ENCODE measurements at regions not wholly inside any gene's neighbourhood (a gene's known extent, or its start where the extent isn't known, plus 50 kb on each side); places are given as distances from the start of the nearest gene placed in this dataset.
A peak's percentile ranks its signal among the peaks of the same experiment; 100 is the strongest.

DNA sequence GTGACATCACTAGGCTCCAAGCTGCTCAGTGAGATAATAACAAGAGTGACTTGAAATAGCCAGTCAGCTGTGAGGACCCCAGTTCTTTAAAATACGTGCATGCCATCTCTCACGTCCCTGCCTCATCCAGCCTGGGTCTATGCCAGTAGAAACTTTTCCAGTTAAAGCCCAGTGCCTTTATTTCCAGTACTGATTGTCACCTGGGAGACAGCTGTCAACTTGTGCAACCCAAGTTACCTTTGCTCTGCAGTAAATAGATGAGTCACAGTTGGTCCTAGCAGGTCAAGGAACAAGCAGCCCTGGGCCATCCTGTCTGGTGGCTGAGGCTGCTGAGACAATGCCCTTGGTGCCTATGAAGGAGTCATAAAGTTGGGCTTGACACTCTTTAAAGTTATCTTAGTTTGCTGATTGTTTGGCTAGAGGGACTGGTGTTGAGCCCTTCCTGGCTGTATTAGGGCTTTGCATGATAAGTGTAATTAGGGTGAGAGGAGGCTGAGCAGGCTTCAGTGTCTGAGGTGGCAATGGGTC is 228.7 kb downstream of the LACC1 start:
- TF ChIP-seq, protein P1, sequence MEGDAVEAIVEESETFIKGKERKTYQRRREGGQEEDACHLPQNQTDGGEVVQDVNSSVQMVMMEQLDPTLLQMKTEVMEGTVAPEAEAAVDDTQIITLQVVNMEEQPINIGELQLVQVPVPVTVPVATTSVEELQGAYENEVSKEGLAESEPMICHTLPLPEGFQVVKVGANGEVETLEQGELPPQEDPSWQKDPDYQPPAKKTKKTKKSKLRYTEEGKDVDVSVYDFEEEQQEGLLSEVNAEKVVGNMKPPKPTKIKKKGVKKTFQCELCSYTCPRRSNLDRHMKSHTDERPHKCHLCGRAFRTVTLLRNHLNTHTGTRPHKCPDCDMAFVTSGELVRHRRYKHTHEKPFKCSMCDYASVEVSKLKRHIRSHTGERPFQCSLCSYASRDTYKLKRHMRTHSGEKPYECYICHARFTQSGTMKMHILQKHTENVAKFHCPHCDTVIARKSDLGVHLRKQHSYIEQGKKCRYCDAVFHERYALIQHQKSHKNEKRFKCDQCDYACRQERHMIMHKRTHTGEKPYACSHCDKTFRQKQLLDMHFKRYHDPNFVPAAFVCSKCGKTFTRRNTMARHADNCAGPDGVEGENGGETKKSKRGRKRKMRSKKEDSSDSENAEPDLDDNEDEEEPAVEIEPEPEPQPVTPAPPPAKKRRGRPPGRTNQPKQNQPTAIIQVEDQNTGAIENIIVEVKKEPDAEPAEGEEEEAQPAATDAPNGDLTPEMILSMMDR (IDR thresholded peaks at IDR 0.05), result no peak
- TF ChIP-seq POLR2A (IDR thresholded peaks at IDR 0.05), result no peak
- peak in 1 of 2 donors; percentile 17 for TF ChIP-seq EP300 (IDR thresholded peaks at IDR 0.05)

Measured in tibial nerve (tissue), 4 donors.